Astrocyte (in vitro differentiated cells and primary cell): ENCODE measurements at regions not wholly inside any gene's neighbourhood (a gene's known extent, or its start where the extent isn't known, plus 50 kb on each side); places are given as distances from the start of the nearest gene placed in this dataset.
"Not testable (repeated sequence)": the region's sequence is repeated elsewhere in the genome, so short reads cannot be mapped to it uniquely, and the experiment has no call there.

Source experiments
- DNase-seq: peaks from one replicate; pipeline ENCODE4 v3.0.0-alpha.2; 2010; ENCODE audit warnings: low read depth
- FAIRE-seq: peaks from 2 replicates; lab custom pipeline; 2011; peaks lifted over from hg19 to GRCh38; lab: Jason Lieb, UNC
- H2AFZ ChIP-seq: 2 replicates; pipeline ENCODE4 v1.6.0; 2012; ENCODE audit warnings: low read depth, low read length, inconsistent platforms
- H3K27ac ChIP-seq: 2 replicates; pipeline ENCODE4 v1.5.1; 2011; ENCODE audit warnings: low read depth, low read length, inconsistent platforms
- H3K27me3 ChIP-seq: 2 replicates; pipeline ENCODE4 v1.6.0; 2011; ENCODE audit warnings: low read length, inconsistent platforms; ENCODE audit not compliant: insufficient read depth
- H3K36me3 ChIP-seq: 2 replicates; pipeline ENCODE4 v1.5.1; 2011; ENCODE audit warnings: low read length, inconsistent platforms; ENCODE audit not compliant: insufficient read depth
- H3K4me1 ChIP-seq: 2 replicates; pipeline ENCODE4 v1.5.1; 2011; ENCODE audit warnings: low read length, inconsistent platforms; ENCODE audit not compliant: insufficient read depth
- H3K4me2 ChIP-seq: 2 replicates; pipeline ENCODE4 v1.6.0; 2012; ENCODE audit warnings: low read length, inconsistent platforms
- H3K4me3 ChIP-seq: 2 replicates; pipeline ENCODE4 v1.5.1; 2011; ENCODE audit warnings: low read depth, mild to moderate bottlenecking, low read length, inconsistent platforms; ENCODE audit not compliant: insufficient read depth
- H3K79me2 ChIP-seq: 2 replicates; pipeline ENCODE4 v1.6.0; 2012; ENCODE audit warnings: mild to moderate bottlenecking, low read length, inconsistent platforms; ENCODE audit not compliant: insufficient read depth
- H3K9ac ChIP-seq: 2 replicates; pipeline ENCODE4 v1.6.0; 2012; ENCODE audit warnings: mild to moderate bottlenecking, low read length, inconsistent platforms
- H3K9me3 ChIP-seq: 2 replicates; pipeline ENCODE4 v1.5.1; 2012; ENCODE audit warnings: low read depth, mild to moderate bottlenecking, low read length, inconsistent platforms; ENCODE audit not compliant: insufficient read depth
- H4K20me1 ChIP-seq: 2 replicates; pipeline ENCODE4 v1.6.0; 2012; ENCODE audit warnings: low read length, inconsistent platforms; ENCODE audit not compliant: insufficient read depth
- H3K27ac Mint-ChIP-seq: one replicate; pipeline ENCODE4 v1.8.0; 2021; ENCODE audit warnings: mild to moderate bottlenecking, mixed read lengths; ENCODE audit not compliant: unreplicated experiment
- H3K27me3 Mint-ChIP-seq: one replicate; pipeline ENCODE4 v1.8.0; 2021; ENCODE audit warnings: low read depth, mixed read lengths; ENCODE audit not compliant: unreplicated experiment
- H3K36me3 Mint-ChIP-seq: one replicate; pipeline ENCODE4 v1.8.0; 2021; ENCODE audit warnings: low read depth, mixed read lengths; ENCODE audit not compliant: unreplicated experiment
- H3K4me1 Mint-ChIP-seq: one replicate; pipeline ENCODE4 v1.8.0; 2021; ENCODE audit warnings: low read depth, mixed read lengths; ENCODE audit not compliant: unreplicated experiment
- H3K4me3 Mint-ChIP-seq: one replicate; pipeline ENCODE4 v1.8.0; 2021; ENCODE audit warnings: mild to moderate bottlenecking, moderate library complexity, mixed read lengths; ENCODE audit not compliant: unreplicated experiment
- H3K9me3 Mint-ChIP-seq: one replicate; pipeline ENCODE4 v1.8.0; 2021; ENCODE audit warnings: mild to moderate bottlenecking, mixed read lengths; ENCODE audit not compliant: unreplicated experiment
- CTCF ChIP-seq: IDR thresholded peaks from 2 replicates; pipeline ENCODE4 v1.5.1; 2011; ENCODE audit warnings: low read depth, mild to moderate bottlenecking, inconsistent platforms, low read length, moderate library complexity; ENCODE audit not compliant: insufficient read depth
- EZH2 ChIP-seq: IDR thresholded peaks from 2 replicates; pipeline ENCODE4 v1.6.1; 2012; ENCODE audit warnings: mild to moderate bottlenecking, low read length, inconsistent platforms; ENCODE audit not compliant: insufficient read depth

GRCh38 chr5:72637058-72637457 is 129.8 kb upstream of the ZNF366 start:
- FAIRE-seq, result no peak

GRCh38 chr5:72636565-72636964 is 129.4 kb upstream of the ZNF366 start:
- H3K27me3 ChIP-seq, H3K27ac Mint-ChIP-seq, H3K9me3 Mint-ChIP-seq, H3K79me2 ChIP-seq, H3K4me3 ChIP-seq, H3K36me3 ChIP-seq, H3K9ac ChIP-seq, H3K27ac ChIP-seq, H4K20me1 ChIP-seq, FAIRE-seq, H3K4me2 ChIP-seq, H3K4me3 Mint-ChIP-seq, H2AFZ ChIP-seq, H3K4me1 ChIP-seq, DNase-seq, H3K27me3 Mint-ChIP-seq, H3K9me3 ChIP-seq, H3K36me3 Mint-ChIP-seq: not testable (repeated sequence)
- H3K4me1 Mint-ChIP-seq, result peaks cover 16% of the 10 kb centered on the region

More at GRCh38 chr5:72637058-72637457, 129.8 kb upstream of the ZNF366 start:
- Histone ChIP-seq H3K27ac (no peak overlapping the region), H3K9ac (no peak overlapping the region), H3K9me3 (no peaks in the 10 kb centered on the region), H3K36me3 (no peaks in the 10 kb centered on the region), H3K4me3 (no peak overlapping the region), H3K4me2 (no peak overlapping the region), H3K79me2 (no peaks in the 10 kb centered on the region), H4K20me1 (no peaks in the 10 kb centered on the region), H2AFZ (no peak overlapping the region), H3K4me1 (peaks cover 8% of the 10 kb centered on the region), H3K27me3 (no peaks in the 10 kb centered on the region)
- no peak for DNase-seq
- Mint-ChIP-seq H3K4me1 (peaks cover 16% of the 10 kb centered on the region), H3K36me3 (no peaks in the 10 kb centered on the region), H3K9me3 (no peaks in the 10 kb centered on the region), H3K27ac (no peak overlapping the region), H3K27me3 (no peaks in the 10 kb centered on the region), H3K4me3 (no peak overlapping the region)
- no peak for TF ChIP-seq CTCF
- no peak for TF ChIP-seq EZH2

GRCh38 chr5:72634444-72634843 is 127.2 kb upstream of the ZNF366 start:
- Histone ChIP-seq H3K79me2 (no peaks in the 10 kb centered on the region), H3K36me3 (no peaks in the 10 kb centered on the region), H4K20me1 (no peaks in the 10 kb centered on the region), H3K27me3 (no peaks in the 10 kb centered on the region), H3K4me3 (no peak overlapping the region), H3K4me1 (peaks cover 8% of the 10 kb centered on the region), H3K27ac (no peak overlapping the region), H2AFZ (no peak overlapping the region), H3K9ac (no peak overlapping the region), H3K4me2 (no peak overlapping the region), H3K9me3 (no peaks in the 10 kb centered on the region)
- Mint-ChIP-seq H3K27ac (no peak overlapping the region), H3K9me3 (no peaks in the 10 kb centered on the region), H3K4me3 (no peak overlapping the region), H3K4me1 (peaks cover 16% of the 10 kb centered on the region), H3K36me3 (no peaks in the 10 kb centered on the region), H3K27me3 (no peaks in the 10 kb centered on the region)
- DNase-seq (peak; percentile 24), FAIRE-seq (no peak)
- TF ChIP-seq EZH2, result no peak
- TF ChIP-seq CTCF, result no peak
